ENCODE measurements at regions not wholly inside any gene's neighbourhood (a gene's known extent, or its start where the extent isn't known, plus 50 kb on each side); places are given as distances from the start of the nearest gene placed in this dataset.

- H3K4me1 ChIP-seq = no peaks in the 10 kb centered on the region
- no peak for DNase-seq
- TF ChIP-seq, protein P1, sequence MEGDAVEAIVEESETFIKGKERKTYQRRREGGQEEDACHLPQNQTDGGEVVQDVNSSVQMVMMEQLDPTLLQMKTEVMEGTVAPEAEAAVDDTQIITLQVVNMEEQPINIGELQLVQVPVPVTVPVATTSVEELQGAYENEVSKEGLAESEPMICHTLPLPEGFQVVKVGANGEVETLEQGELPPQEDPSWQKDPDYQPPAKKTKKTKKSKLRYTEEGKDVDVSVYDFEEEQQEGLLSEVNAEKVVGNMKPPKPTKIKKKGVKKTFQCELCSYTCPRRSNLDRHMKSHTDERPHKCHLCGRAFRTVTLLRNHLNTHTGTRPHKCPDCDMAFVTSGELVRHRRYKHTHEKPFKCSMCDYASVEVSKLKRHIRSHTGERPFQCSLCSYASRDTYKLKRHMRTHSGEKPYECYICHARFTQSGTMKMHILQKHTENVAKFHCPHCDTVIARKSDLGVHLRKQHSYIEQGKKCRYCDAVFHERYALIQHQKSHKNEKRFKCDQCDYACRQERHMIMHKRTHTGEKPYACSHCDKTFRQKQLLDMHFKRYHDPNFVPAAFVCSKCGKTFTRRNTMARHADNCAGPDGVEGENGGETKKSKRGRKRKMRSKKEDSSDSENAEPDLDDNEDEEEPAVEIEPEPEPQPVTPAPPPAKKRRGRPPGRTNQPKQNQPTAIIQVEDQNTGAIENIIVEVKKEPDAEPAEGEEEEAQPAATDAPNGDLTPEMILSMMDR (IDR thresholded peaks at IDR 0.05) = no peak
- no peak for TF ChIP-seq POLR2A (IDR thresholded peaks at IDR 0.05)
- H3K36me3 ChIP-seq = no peaks in the 10 kb centered on the region
- no peak overlapping the region for H3K27ac ChIP-seq
- H3K4me3 ChIP-seq = no peak overlapping the region
- no peaks in the 10 kb centered on the region for H3K27me3 ChIP-seq
- H3K9me3 ChIP-seq = no peaks in the 10 kb centered on the region
Measured at GRCh38 chr4:59848457-59848856, 1351.7 kb upstream of the ADGRL3 start.

- Histone ChIP-seq H3K4me1 (no peaks in the 10 kb centered on the region), H3K9me3 (no peaks in the 10 kb centered on the region), H3K27ac (no peak overlapping the region), H3K4me3 (no peak overlapping the region), H3K27me3 (no peaks in the 10 kb centered on the region), H3K36me3 (no peaks in the 10 kb centered on the region)
- DNase-seq = peak in 1 of 3 donors; percentile 31
- no peak for TF ChIP-seq POLR2A (IDR thresholded peaks at IDR 0.05)
- TF ChIP-seq, protein P1 (IDR thresholded peaks at IDR 0.05) = no peak
Measured at GRCh38 chr4:59855630-59856352, 1344.3 kb upstream of the ADGRL3 start.

- Histone ChIP-seq H3K4me3 (no peak overlapping the region), H3K36me3 (no peaks in the 10 kb centered on the region), H3K27ac (no peak overlapping the region), H3K9me3 (no peaks in the 10 kb centered on the region), H3K4me1 (no peaks in the 10 kb centered on the region), H3K27me3 (no peaks in the 10 kb centered on the region)
- no peak for DNase-seq
- TF ChIP-seq, protein P1 (IDR thresholded peaks at IDR 0.05) = no peak
- no peak for TF ChIP-seq POLR2A (IDR thresholded peaks at IDR 0.05)
Measured at GRCh38 chr4:59869056-59869455, 1331.1 kb upstream of the ADGRL3 start.

- Histone ChIP-seq H3K27ac (no peak overlapping the region), H3K9me3 (no peaks in the 10 kb centered on the region), H3K4me1 (no peaks in the 10 kb centered on the region), H3K4me3 (no peak overlapping the region), H3K36me3 (no peaks in the 10 kb centered on the region), H3K27me3 (no peaks in the 10 kb centered on the region)
- TF ChIP-seq, protein P1 (IDR thresholded peaks at IDR 0.05) = no peak
- TF ChIP-seq POLR2A (IDR thresholded peaks at IDR 0.05) = no peak
- DNase-seq = no peak
Measured at GRCh38 chr4:59869559-59869958, 1330.6 kb upstream of the ADGRL3 start.

DNA sequence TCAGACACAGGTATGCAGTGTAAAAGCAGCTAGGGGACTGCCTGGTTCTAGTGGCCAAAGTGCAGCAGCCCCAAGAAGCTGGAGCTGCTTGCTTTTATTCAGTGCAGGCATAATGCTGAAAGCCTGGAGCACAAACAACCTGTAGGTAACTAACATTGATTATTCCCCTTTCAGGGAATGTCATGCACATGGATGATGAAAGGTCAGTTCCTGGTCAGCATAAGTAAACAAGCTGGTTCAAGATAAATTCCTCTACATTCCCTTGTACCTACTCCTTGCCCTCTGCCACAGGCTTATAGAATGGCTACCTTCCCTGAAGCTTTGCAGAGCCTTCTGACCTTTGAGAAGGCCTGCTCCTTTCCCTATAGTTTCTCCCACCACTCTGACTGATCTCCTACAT is 1318.5 kb upstream of the ADGRL3 start:
- Histone ChIP-seq H3K27ac (no peak overlapping the region), H3K27me3 (no peaks in the 10 kb centered on the region), H3K4me3 (no peak overlapping the region), H3K9me3 (no peaks in the 10 kb centered on the region), H3K4me1 (no peaks in the 10 kb centered on the region), H3K36me3 (no peaks in the 10 kb centered on the region)
- TF ChIP-seq POLR2A (IDR thresholded peaks at IDR 0.05) = no peak
- TF ChIP-seq, protein P1 (IDR thresholded peaks at IDR 0.05) = no peak
- DNase-seq = no peak

All from Peyer's patch (tissue), 4 donors.